ENCODE measurements at regions not wholly inside any gene's neighbourhood (a gene's known extent, or its start where the extent isn't known, plus 50 kb on each side); places are given as distances from the start of the nearest gene placed in this dataset.

GRCh38 chr13:99911965-99912566 lies 59.5 kb downstream of the ZIC5 start:
- FAIRE-seq: no peak

GRCh38 chr13:99911069-99911964 lies 60.2 kb downstream of the ZIC5 start:
- FAIRE-seq: no peak

GRCh38 chr13:99909836-99910619 lies 61.5 kb downstream of the ZIC5 start:
- FAIRE-seq: no peak

- no peak for FAIRE-seq
Measured at GRCh38 chr13:99909097-99909835, 62.3 kb downstream of the ZIC5 start.

GRCh38 chr13:99908140-99908803 lies 63.3 kb downstream of the ZIC5 start:
- no peak for FAIRE-seq

- no peak for FAIRE-seq
Measured at GRCh38 chr13:99907627-99908026, 63.9 kb downstream of the ZIC5 start.

GRCh38 chr13:99907038-99907437 lies 64.5 kb downstream of the ZIC5 start:
- no peak for FAIRE-seq

GRCh38 chr13:99905814-99906213 lies 65.8 kb downstream of the ZIC5 start:
- no peak for FAIRE-seq

- no peak for FAIRE-seq
Measured at GRCh38 chr13:99905224-99905623, 66.3 kb downstream of the ZIC5 start.

- no peak for FAIRE-seq
Measured at GRCh38 chr13:99903140-99903539, 68.4 kb downstream of the ZIC5 start.

GRCh38 chr13:99902657-99903056 lies 68.9 kb downstream of the ZIC5 start:
- FAIRE-seq: no peak

- FAIRE-seq: no peak
Measured at GRCh38 chr13:99900960-99901359, 70.6 kb downstream of the ZIC5 start.

- FAIRE-seq: no peak
Measured at GRCh38 chr13:99898421-99898820, 73.1 kb downstream of the ZIC5 start.

GRCh38 chr13:99897076-99897440 lies 74.5 kb downstream of the ZIC5 start:
- FAIRE-seq: no peak

- FAIRE-seq: no peak
Measured at GRCh38 chr13:99896369-99897075, 75.0 kb downstream of the ZIC5 start.

- FAIRE-seq: no peak
Measured at GRCh38 chr13:99895444-99896368, 75.9 kb downstream of the ZIC5 start.

GRCh38 chr13:99894840-99895443 lies 76.6 kb downstream of the ZIC5 start:
- no peak for FAIRE-seq

- no peak for FAIRE-seq
Measured at GRCh38 chr13:99894105-99894839, 77.3 kb downstream of the ZIC5 start.

- FAIRE-seq: no peak
Measured at GRCh38 chr13:99893567-99893966, 78.0 kb downstream of the ZIC5 start.

Measured in A204.1 (cell line).